ENCODE measurements at regions not wholly inside any gene's neighbourhood (a gene's known extent, or its start where the extent isn't known, plus 50 kb on each side); places are given as distances from the start of the nearest gene placed in this dataset.

DNA sequence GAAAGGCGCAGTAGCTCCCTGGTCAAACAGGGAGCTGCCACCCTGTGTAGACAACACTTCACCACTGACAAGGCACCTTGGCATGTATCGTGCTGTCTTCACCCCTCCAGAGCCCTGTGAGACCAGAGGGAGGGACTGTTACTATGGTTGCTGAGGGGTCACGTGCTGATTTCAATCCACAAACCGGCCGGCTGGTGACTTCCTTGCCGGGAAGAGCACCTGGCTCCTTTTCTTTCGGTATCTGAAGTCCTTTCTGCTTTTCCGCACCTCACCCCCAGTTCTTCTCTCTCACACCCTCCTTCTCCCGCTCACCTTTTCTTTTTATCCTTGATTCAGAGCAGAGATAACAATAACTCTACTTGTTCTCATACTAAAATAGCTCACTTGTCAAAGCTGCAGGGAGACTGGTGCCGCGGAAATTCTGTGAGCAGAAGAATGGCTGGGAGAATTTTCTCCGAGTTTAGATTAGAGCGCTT lies 327.2 kb downstream of the ZSWIM6 start:
- TF ChIP-seq, protein P1, sequence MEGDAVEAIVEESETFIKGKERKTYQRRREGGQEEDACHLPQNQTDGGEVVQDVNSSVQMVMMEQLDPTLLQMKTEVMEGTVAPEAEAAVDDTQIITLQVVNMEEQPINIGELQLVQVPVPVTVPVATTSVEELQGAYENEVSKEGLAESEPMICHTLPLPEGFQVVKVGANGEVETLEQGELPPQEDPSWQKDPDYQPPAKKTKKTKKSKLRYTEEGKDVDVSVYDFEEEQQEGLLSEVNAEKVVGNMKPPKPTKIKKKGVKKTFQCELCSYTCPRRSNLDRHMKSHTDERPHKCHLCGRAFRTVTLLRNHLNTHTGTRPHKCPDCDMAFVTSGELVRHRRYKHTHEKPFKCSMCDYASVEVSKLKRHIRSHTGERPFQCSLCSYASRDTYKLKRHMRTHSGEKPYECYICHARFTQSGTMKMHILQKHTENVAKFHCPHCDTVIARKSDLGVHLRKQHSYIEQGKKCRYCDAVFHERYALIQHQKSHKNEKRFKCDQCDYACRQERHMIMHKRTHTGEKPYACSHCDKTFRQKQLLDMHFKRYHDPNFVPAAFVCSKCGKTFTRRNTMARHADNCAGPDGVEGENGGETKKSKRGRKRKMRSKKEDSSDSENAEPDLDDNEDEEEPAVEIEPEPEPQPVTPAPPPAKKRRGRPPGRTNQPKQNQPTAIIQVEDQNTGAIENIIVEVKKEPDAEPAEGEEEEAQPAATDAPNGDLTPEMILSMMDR (IDR thresholded peaks at IDR 0.05; ENCODE audit: insufficient read depth, missing control alignments) = no peak
- FAIRE-seq = no peak
- no peak for DNase-seq (ENCODE audit: insufficient read length, low spot score)

DNA sequence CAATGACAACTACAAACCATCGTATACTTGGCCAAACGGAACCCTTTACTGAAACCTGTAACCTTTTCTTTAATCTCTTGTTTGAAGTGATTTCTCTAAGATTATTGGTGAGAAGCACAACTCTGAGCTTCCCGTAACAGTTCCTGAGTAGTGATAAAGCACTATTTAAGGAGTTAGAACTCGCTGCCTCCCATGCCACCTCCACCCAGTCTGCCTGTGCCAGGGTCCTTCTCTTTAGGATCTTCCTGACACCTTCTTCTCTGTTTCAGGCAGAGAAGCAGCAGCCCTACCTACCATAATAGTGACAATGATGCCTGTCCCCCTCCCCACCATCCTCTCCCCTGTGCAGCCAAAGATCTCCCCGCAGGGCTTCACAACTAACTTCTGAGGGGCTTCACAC lies 330.6 kb downstream of the ZSWIM6 start:
- TF ChIP-seq, protein P1 (IDR thresholded peaks at IDR 0.05; ENCODE audit: insufficient read depth, missing control alignments) = no peak
- DNase-seq (ENCODE audit: insufficient read length, low spot score) (no peak), FAIRE-seq (no peak)

DNA sequence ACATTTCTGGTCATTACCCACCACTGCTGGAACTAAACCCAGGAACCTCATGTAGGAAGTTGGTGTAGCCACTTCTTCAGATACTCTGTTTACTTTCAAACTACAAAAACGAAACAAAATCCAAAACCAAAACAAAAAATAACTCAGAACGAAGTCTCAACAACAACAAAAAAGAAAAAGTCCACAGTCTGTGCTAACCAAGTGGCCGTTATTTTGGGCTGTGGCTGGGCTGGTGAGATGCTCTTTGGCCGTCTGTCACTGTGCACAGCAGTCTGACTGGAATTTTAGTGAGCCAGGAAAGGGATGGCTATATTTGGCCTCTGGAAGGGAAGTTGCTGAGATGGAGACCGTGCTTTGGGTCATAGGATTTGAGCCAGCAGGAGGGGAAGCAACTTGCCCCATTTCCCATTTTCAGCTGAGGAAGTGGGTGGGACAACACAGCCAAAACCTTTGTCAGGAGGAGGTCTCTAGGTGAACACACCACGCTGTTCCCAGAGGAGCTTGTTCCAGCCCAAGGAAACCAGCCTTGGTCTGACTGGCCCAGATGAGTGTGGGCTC lies 334.1 kb downstream of the ZSWIM6 start:
- DNase-seq (ENCODE audit: insufficient read length, low spot score) = no peak
- no peak for FAIRE-seq
- TF ChIP-seq, protein P1 (IDR thresholded peaks at IDR 0.05; ENCODE audit: insufficient read depth, missing control alignments) = no peak

DNA sequence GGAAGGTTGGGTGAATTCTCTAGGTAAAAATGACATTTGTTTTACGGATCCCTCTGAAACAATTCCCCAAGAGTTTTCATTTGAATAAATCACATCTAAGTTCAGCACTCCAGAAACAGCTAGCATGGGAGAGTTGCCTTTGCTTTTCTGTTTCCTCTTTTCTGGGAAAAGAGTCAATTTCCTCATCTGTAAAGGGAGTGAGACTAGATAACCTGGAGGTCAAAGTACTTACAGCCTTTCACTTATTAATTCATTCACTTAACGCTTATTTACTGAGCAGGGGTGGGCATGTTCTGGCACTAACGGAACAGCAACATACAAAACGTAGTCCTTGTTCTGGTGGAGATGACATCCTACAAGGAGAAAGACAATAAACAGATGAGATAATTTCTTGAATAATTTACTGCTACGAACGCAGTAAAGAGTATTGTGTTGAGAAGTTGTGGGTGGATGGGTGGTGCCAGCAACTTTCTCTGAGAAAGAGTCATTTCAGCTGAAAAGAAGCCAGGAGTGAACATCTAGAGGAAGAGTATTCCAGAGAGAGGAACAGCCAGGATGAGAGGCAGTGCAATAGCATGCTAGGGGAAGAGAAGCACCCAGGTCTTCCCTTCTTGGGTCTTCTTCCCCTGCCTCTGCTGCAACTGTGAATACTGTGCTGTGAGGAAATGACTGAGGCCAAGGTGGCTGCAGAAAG lies 335.6 kb downstream of the ZSWIM6 start:
- TF ChIP-seq, protein P1 (IDR thresholded peaks at IDR 0.05; ENCODE audit: insufficient read depth, missing control alignments) = no peak
- DNase-seq (ENCODE audit: insufficient read length, low spot score) = no peak
- no peak for FAIRE-seq

DNA sequence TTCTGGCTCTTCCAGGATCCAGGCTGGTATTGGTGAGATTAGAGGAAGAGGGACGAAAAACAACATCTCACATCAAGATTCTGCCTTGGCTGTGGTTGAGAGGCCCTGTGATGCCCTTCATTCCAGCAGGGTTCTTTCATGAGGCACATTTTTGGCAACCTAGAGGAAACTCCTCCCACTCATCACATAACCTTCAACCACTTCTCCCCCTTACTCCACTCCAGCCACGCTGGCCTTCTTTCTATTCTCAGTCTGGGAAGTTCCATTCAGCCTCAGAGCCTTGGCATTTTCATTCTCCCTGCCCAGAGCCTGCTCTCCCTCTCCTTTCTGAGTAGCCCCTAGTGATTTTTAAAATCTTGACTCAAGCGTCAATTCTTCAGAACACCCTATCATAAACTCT lies 337.5 kb downstream of the ZSWIM6 start:
- FAIRE-seq = no peak
- TF ChIP-seq, protein P1 (IDR thresholded peaks at IDR 0.05; ENCODE audit: insufficient read depth, missing control alignments) = no peak
- no peak for DNase-seq (ENCODE audit: insufficient read length, low spot score)

DNA sequence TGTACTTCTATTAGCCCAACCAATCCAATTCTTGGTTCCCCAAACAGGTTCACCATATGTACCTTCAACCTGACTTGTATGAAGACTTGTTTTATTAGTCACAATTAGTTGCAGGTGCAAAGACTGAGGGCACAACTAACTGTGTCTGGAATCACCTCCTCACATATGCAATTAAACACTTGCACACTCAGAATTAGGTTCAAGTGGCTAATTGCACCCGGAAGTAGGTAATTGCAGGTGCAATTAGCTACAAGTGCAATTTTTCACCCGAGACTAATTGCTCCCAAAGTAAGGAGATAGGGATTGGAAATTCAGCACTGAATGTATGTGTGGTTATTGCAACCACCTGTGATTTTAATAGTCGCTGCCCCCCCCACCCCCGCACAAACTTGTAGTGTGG lies 338.9 kb downstream of the ZSWIM6 start:
- DNase-seq (ENCODE audit: insufficient read length, low spot score) (no peak), FAIRE-seq (no peak)
- TF ChIP-seq, protein P1 (IDR thresholded peaks at IDR 0.05; ENCODE audit: insufficient read depth, missing control alignments) = no peak
